ENCODE measurements at regions not wholly inside any gene's neighbourhood (a gene's known extent, or its start where the extent isn't known, plus 50 kb on each side); places are given as distances from the start of the nearest gene placed in this dataset.

GRCh38 chr19:23475477-23475876, 80.2 kb upstream of the ZNF91 start:
- TF ChIP-seq CTCF (conservative IDR thresholded peaks at IDR 0.05): no peak
- Histone ChIP-seq H3K4me3 (ENCODE audit: low read length) (no peak overlapping the region), H3K27me3 (ENCODE audit: control insufficient read depth, insufficient read depth, low read length, poor library complexity, severe bottlenecking) (no peaks in the 10 kb centered on the region), H3K9ac (ENCODE audit: extremely low read depth, low read length, poor library complexity, severe bottlenecking) (no peak overlapping the region), H3K36me3 (ENCODE audit: control insufficient read depth, insufficient read depth, low read length) (no peaks in the 10 kb centered on the region), H3K27ac (ENCODE audit: low read depth, low read length) (no peak overlapping the region), H3K4me1 (ENCODE audit: control insufficient read depth, insufficient read depth, low read length) (no peaks in the 10 kb centered on the region), H3K9me3 (ENCODE audit: control insufficient read depth, low read length) (peaks cover 73% of the 10 kb centered on the region)
- peaks cover 27% of the 10 kb centered on the region for H3K27me3 Mint-ChIP-seq (ENCODE audit: insufficient read depth)
- DNase-seq: no peak
- no peak overlapping the region for H3K4me3 Mint-ChIP-seq
- H3K27ac Mint-ChIP-seq: no peak overlapping the region
- H3K9me3 Mint-ChIP-seq: peaks cover 37% of the 10 kb centered on the region
- 45 to 80% methylated on average over 1 to 2 of the region's 2 CpGs for WGBS, 2 experiments (ENCODE audit: insufficient coverage in 1 of 2, insufficient read length in 1 of 2)
- peaks cover 3% of the 10 kb centered on the region for H3K4me1 Mint-ChIP-seq
- H3K36me3 Mint-ChIP-seq (ENCODE audit: low read depth): peaks cover 1% of the 10 kb centered on the region

- peaks cover 1% of the 10 kb centered on the region for H3K36me3 Mint-ChIP-seq (ENCODE audit: low read depth)
- DNase-seq: no peak
- H3K9me3 ChIP-seq (ENCODE audit: control insufficient read depth, low read length): peaks cover 73% of the 10 kb centered on the region
- H3K4me3 ChIP-seq (ENCODE audit: low read length): no peak overlapping the region
- no peaks in the 10 kb centered on the region for H3K36me3 ChIP-seq (ENCODE audit: control insufficient read depth, insufficient read depth, low read length)
- H3K27ac ChIP-seq (ENCODE audit: low read depth, low read length): no peak overlapping the region
- H3K27ac Mint-ChIP-seq: no peak overlapping the region
- no peak for TF ChIP-seq CTCF (conservative IDR thresholded peaks at IDR 0.05)
- H3K9me3 Mint-ChIP-seq: peaks cover 43% of the 10 kb centered on the region
- H3K27me3 ChIP-seq (ENCODE audit: control insufficient read depth, insufficient read depth, low read length, poor library complexity, severe bottlenecking): no peaks in the 10 kb centered on the region
- H3K4me3 Mint-ChIP-seq: no peak overlapping the region
- no peaks in the 10 kb centered on the region for H3K4me1 ChIP-seq (ENCODE audit: control insufficient read depth, insufficient read depth, low read length)
- peaks cover 3% of the 10 kb centered on the region for H3K4me1 Mint-ChIP-seq
- peaks cover 34% of the 10 kb centered on the region for H3K27me3 Mint-ChIP-seq (ENCODE audit: insufficient read depth)
- no peak overlapping the region for H3K9ac ChIP-seq (ENCODE audit: extremely low read depth, low read length, poor library complexity, severe bottlenecking)
Observed at GRCh38 chr19:23474761-23475160, 79.5 kb upstream of the ZNF91 start.

GRCh38 chr19:23474172-23474571, 78.9 kb upstream of the ZNF91 start:
- Mint-ChIP-seq H3K27me3 (ENCODE audit: insufficient read depth) (peaks cover 39% of the 10 kb centered on the region), H3K9me3 (peaks cover 45% of the 10 kb centered on the region), H3K27ac (no peak overlapping the region), H3K36me3 (ENCODE audit: low read depth) (peaks cover 1% of the 10 kb centered on the region), H3K4me3 (no peak overlapping the region), H3K4me1 (peaks cover 1% of the 10 kb centered on the region)
- Histone ChIP-seq H3K36me3 (ENCODE audit: control insufficient read depth, insufficient read depth, low read length) (no peaks in the 10 kb centered on the region), H3K9ac (ENCODE audit: extremely low read depth, low read length, poor library complexity, severe bottlenecking) (no peak overlapping the region), H3K9me3 (ENCODE audit: control insufficient read depth, low read length) (peaks cover 73% of the 10 kb centered on the region), H3K27ac (ENCODE audit: low read depth, low read length) (no peak overlapping the region), H3K27me3 (ENCODE audit: control insufficient read depth, insufficient read depth, low read length, poor library complexity, severe bottlenecking) (no peaks in the 10 kb centered on the region), H3K4me3 (ENCODE audit: low read length) (no peak overlapping the region), H3K4me1 (ENCODE audit: control insufficient read depth, insufficient read depth, low read length) (no peaks in the 10 kb centered on the region)
- DNase-seq: no peak
- TF ChIP-seq CTCF (conservative IDR thresholded peaks at IDR 0.05): no peak

All from endodermal cell (in vitro differentiated cells).